Endothelial cell of umbilical vein (primary cell): ENCODE measurements at regions not wholly inside any gene's neighbourhood (a gene's known extent, or its start where the extent isn't known, plus 50 kb on each side); places are given as distances from the start of the nearest gene placed in this dataset.

Experiments used
- BruUV-seq: library from RNA; stranded (reverse); fragments of 400-500 nt; replicated peaks from 2 replicates; lab custom pipeline; 2021; lab: Mats Ljungman, UMichigan
- CTCF ChIA-PET: fragments of 300-600, 350-600 bp; sonication (Branson Sonifier 250); formaldehyde crosslinking; loops from one replicate; lab custom pipeline; 2021; ENCODE audit warnings: antibody characterized with exemption, inconsistent platforms; lab: Charles Lee
- POLR2A ChIA-PET: fragments of 300-600, 350-600 bp; sonication (Branson Sonifier 250); formaldehyde crosslinking; loops from one replicate; lab custom pipeline; 2021; ENCODE audit warnings: antibody characterized with exemption, inconsistent platforms; lab: Charles Lee
- DNase-seq: peaks from one replicate; pipeline ENCODE4 v3.0.0-alpha.2; 2011; ENCODE audit warnings: low read depth, low spot score
- FAIRE-seq: peaks from 2 replicates; lab custom pipeline; 2011; peaks lifted over from hg19 to GRCh38; lab: Jason Lieb, UNC
- H2AFZ ChIP-seq: 2 replicates; pipeline ENCODE4 v1.6.0; 2012; ENCODE audit warnings: low read depth, low read length, control low read depth, inconsistent platforms
- H3K27ac ChIP-seq: 2 replicates; pipeline ENCODE4 v1.5.1; 2011; ENCODE audit warnings: low read depth, mild to moderate bottlenecking, control low read depth, low read length, moderate library complexity; ENCODE audit not compliant: insufficient read depth
- H3K27me3 ChIP-seq, 2 experiments: 2 replicates each; pipeline versions ENCODE4 v1.6.0 to v1.6.1; 2011; ENCODE audit warnings: low read length in 2 of 2, mixed read lengths in 1 of 2; ENCODE audit not compliant: control insufficient read depth in 2 of 2, insufficient read depth in 2 of 2
- H3K36me3 ChIP-seq, 2 experiments: 2 replicates in 1 of 2; 3 replicates in 1 of 2; pipeline ENCODE4 v1.5.1; 2011; ENCODE audit warnings: low read length in 2 of 2, mild to moderate bottlenecking in 1 of 2, moderate library complexity in 1 of 2; ENCODE audit not compliant: control insufficient read depth in 2 of 2, insufficient read depth in 2 of 2; ENCODE audit errors: extremely low read depth in 1 of 2
- H3K4me1 ChIP-seq: 3 replicates; pipeline ENCODE4 v1.5.1; 2011; ENCODE audit warnings: mild to moderate bottlenecking, low read length; ENCODE audit not compliant: control insufficient read depth, insufficient read depth; ENCODE audit errors: extremely low read depth
- H3K4me2 ChIP-seq: 2 replicates; pipeline ENCODE4 v1.6.1; 2011; ENCODE audit warnings: low read length, control low read depth, mixed read lengths; ENCODE audit not compliant: insufficient read depth
- H3K4me3 ChIP-seq, 3 experiments: fragments of 200-600 bp in 1 of 3; sonication (generic), shearing (Covaris generic) in 1 of 3; replicated peaks in 1 of 3; 2 replicates each; pipeline ENCODE4 v1.5.1; 2011 to 2016; ENCODE audit warnings: control low read depth in 3 of 3, low read length in 3 of 3, mild to moderate bottlenecking in 2 of 3, inconsistent platforms in 1 of 3, low read depth in 1 of 3, moderate library complexity in 1 of 3; ENCODE audit not compliant: insufficient read depth in 1 of 3
- H3K79me2 ChIP-seq: 2 replicates; pipeline ENCODE4 v1.6.0; 2012; ENCODE audit warnings: low read length, inconsistent platforms; ENCODE audit not compliant: control insufficient read depth, insufficient read depth
- H3K9ac ChIP-seq: replicated peaks from 2 replicates; pipeline ENCODE3; 2011; ENCODE audit warnings: low read length, control low read depth; ENCODE audit not compliant: insufficient read depth; ENCODE audit errors: extremely low read depth
- H3K9me1 ChIP-seq: replicated peaks from 3 replicates; pipeline ENCODE4 v1.6.0; 2011; ENCODE audit warnings: mild to moderate bottlenecking, low read length; ENCODE audit not compliant: control insufficient read depth, insufficient read depth; ENCODE audit errors: extremely low read depth
- H3K9me3 ChIP-seq: replicated peaks from 2 replicates; pipeline ENCODE4 v1.5.1; 2012; ENCODE audit warnings: low read length, inconsistent platforms; ENCODE audit not compliant: control insufficient read depth, insufficient read depth
- H4K20me1 ChIP-seq: replicated peaks from 2 replicates; pipeline ENCODE3; 2011; ENCODE audit warnings: mild to moderate bottlenecking, low read length; ENCODE audit not compliant: control insufficient read depth, insufficient read depth; ENCODE audit errors: extremely low read depth
- CTCF ChIP-seq, 2 donors: IDR thresholded peaks; 1 replicate in 1 of 2; 2 replicates in 1 of 2; pipeline ENCODE4 v1.5.1; 2011; ENCODE audit warnings: low read length in 2 of 2, mild to moderate bottlenecking in 2 of 2, moderate library complexity in 2 of 2, control low read depth in 1 of 2, inconsistent platforms in 1 of 2, low read depth in 1 of 2; ENCODE audit not compliant: insufficient read depth in 1 of 2; ENCODE audit errors: extremely low read depth in 1 of 2
- EZH2 ChIP-seq: IDR thresholded peaks from 2 replicates; pipeline ENCODE4 v1.6.1; 2012; ENCODE audit warnings: borderline replicate concordance, low read depth, mild to moderate bottlenecking, moderate library complexity, low read length, inconsistent platforms; ENCODE audit not compliant: severe bottlenecking
- FOS ChIP-seq: IDR thresholded peaks from 2 replicates; pipeline ENCODE4 v1.6.1; 2011; ENCODE audit warnings: mild to moderate bottlenecking, low read length, moderate library complexity, borderline replicate concordance; ENCODE audit not compliant: insufficient read depth
- GATA2 ChIP-seq: IDR thresholded peaks from 2 replicates; pipeline ENCODE4 v1.7.0; 2011; ENCODE audit warnings: low read depth, mild to moderate bottlenecking, moderate library complexity, mixed read lengths, low read length; ENCODE audit not compliant: insufficient read length, insufficient read depth
- JUN ChIP-seq: IDR thresholded peaks from 2 replicates; pipeline ENCODE4 v1.6.1; 2011; ENCODE audit warnings: borderline replicate concordance, low read depth; ENCODE audit not compliant: insufficient read length, insufficient read depth
- MAX ChIP-seq: IDR thresholded peaks from 2 replicates; pipeline ENCODE4 v1.6.1; 2011; ENCODE audit not compliant: insufficient read depth, insufficient read length
- MYC ChIP-seq: IDR thresholded peaks from one replicate; pipeline ENCODE4 v1.6.1; 2011; ENCODE audit warnings: mild to moderate bottlenecking, low read depth, low read length
- POLR2A ChIP-seq: IDR thresholded peaks from 2 replicates; pipeline ENCODE4 v1.6.1; 2012; ENCODE audit warnings: low read depth, mild to moderate bottlenecking, control low read depth, low read length
- POLR2AphosphoS5 ChIP-seq: IDR thresholded peaks from 2 replicates; pipeline ENCODE4 v1.6.1; 2012; ENCODE audit warnings: low read depth, mild to moderate bottlenecking, control low read depth, low read length, moderate library complexity; ENCODE audit not compliant: insufficient read depth
- dilution Hi-C: fragments of 300-500 bp; cut with MboI; formaldehyde crosslinking; loops from one replicate; pipeline ENCODE4 v1.15.0; 2019; ENCODE audit warnings: low sequenced_read_pairs; ENCODE audit not compliant: extremely low pct_ligation_motif_present
- intact Hi-C: fragments of 100-400 bp; cut with micrococcal nuclease; formaldehyde crosslinking; loops from one replicate; pipeline ENCODE4 v1.10.0; 2022

- H3K9me3 ChIP-seq = peaks cover 3% of the 10 kb centered on the region
- no peak for FAIRE-seq
- TF ChIP-seq JUN (no peak), MAX (no peak), POLR2A (no peak), GATA2 (no peak), POLR2AphosphoS5 (no peak), MYC (no peak), CTCF (IDR thresholded peaks at IDR 0.05; ENCODE audit: extremely low read depth in 1 of 2, insufficient read depth in 1 of 2, low read depth in 1 of 2, low read length in 2 of 2) (no peak), EZH2 (no peak), FOS (no peak)
- no peak for DNase-seq
- no peaks in the 10 kb centered on the region for H3K9me1 ChIP-seq
- H3K4me3 ChIP-seq = no peak overlapping the region
- POLR2A ChIA-PET = no interaction called here
- H3K36me3 ChIP-seq = no peaks in the 10 kb centered on the region
- dilution Hi-C loops = no loop called here
- no peak overlapping the region for H2AFZ ChIP-seq
- H4K20me1 ChIP-seq = no peaks in the 10 kb centered on the region
- intact Hi-C loops = no loop called here
- no peaks in the 10 kb centered on the region for H3K4me1 ChIP-seq
- no peak overlapping the region for H3K4me2 ChIP-seq
- H3K27ac ChIP-seq = no peak overlapping the region
- no peaks in the 10 kb centered on the region for H3K79me2 ChIP-seq
- BruUV-seq = no TSS peak
- H3K27me3 ChIP-seq = no peaks in the 10 kb centered on the region
- CTCF ChIA-PET = no interaction called here
- no peak overlapping the region for H3K9ac ChIP-seq
These were observed 83.8 kb upstream of the SNTG2 start for GRCh38 chr2:866887-867286.
